Lung (tissue), 11 donors: ENCODE measurements at regions not wholly inside any gene's neighbourhood (a gene's known extent, or its start where the extent isn't known, plus 50 kb on each side); places are given as distances from the start of the nearest gene placed in this dataset.

ENCODE experiments used
- ATAC-seq: fragments of 200-7000 bp; cut with Tn5 transposase; one replicate; pipeline ENCODE4 v1.9.1; 2020; ENCODE audit warnings: moderate number of reproducible peaks; ENCODE audit not compliant: insufficient read depth, low FRiP score
- DNase-seq, 3 donors: peaks; one replicate each; pipeline ENCODE4 v3.0.0-alpha.2; 2013 to 2017
- H3K27ac ChIP-seq, 2 donors: one replicate each; pipeline ENCODE4 v1.5.1; 2013; ENCODE audit warnings: mild to moderate bottlenecking in 2 of 2, moderate library complexity in 2 of 2, control low read depth in 1 of 2, inconsistent platforms in 1 of 2, low read depth in 1 of 2, low read length in 1 of 2
- H3K27me3 ChIP-seq, 3 donors: one replicate each; pipeline ENCODE4 v1.5.1; 2013; ENCODE audit warnings: low read length in 2 of 3; ENCODE audit not compliant: control insufficient read depth in 3 of 3, insufficient read depth in 3 of 3
- H3K36me3 ChIP-seq, 4 donors: one replicate each; pipeline ENCODE4 v1.5.1; 2013; ENCODE audit warnings: low read length in 4 of 4, mild to moderate bottlenecking in 1 of 4, moderate library complexity in 1 of 4; ENCODE audit not compliant: control insufficient read depth in 4 of 4, insufficient read depth in 4 of 4
- H3K4me1 ChIP-seq, 5 donors: one replicate each; pipeline ENCODE4 v1.5.1; 2013; ENCODE audit warnings: low read length in 5 of 5, mild to moderate bottlenecking in 2 of 5, moderate library complexity in 1 of 5; ENCODE audit not compliant: control insufficient read depth in 5 of 5, insufficient read depth in 5 of 5
- H3K4me3 ChIP-seq: one replicate; pipeline ENCODE4 v1.5.1; 2013; ENCODE audit warnings: mild to moderate bottlenecking, control low read depth, moderate library complexity
- H3K9ac ChIP-seq, 2 donors: one replicate each; pipeline ENCODE4 v1.5.1; 2013; ENCODE audit warnings: low read length in 2 of 2, control low read depth in 1 of 2; ENCODE audit not compliant: insufficient read depth in 1 of 2
- H3K9me3 ChIP-seq, 4 donors: one replicate each; pipeline ENCODE4 v1.5.1; 2013; ENCODE audit warnings: low read length in 3 of 4, mild to moderate bottlenecking in 1 of 4, moderate library complexity in 1 of 4; ENCODE audit not compliant: control insufficient read depth in 4 of 4, insufficient read depth in 3 of 4
- WGBS, 2 donors: extraction: QIAGEN DNeasy Blood & Tissue Kit; methylation state at CpG; one replicate each; pipeline ENCODE4 v1.1.7; 2013; 5-methylcytosine and 5-hydroxymethylcytosine counted together
- TF ChIP-seq, protein P1 (sequence below): IDR thresholded peaks from 2 replicates; pipeline ENCODE4 v1.5.1; 2012; ENCODE audit warnings: mild to moderate bottlenecking; ENCODE audit errors: control extremely low read depth, extremely low read depth
- donor health status: control.
- donor health status: control.
- donor health status: Bipolar disorder and iron deficiency.
- donor health status: healthy.
- donor health status: DM: yes; HTN: yes; CAD: no.

DNA sequence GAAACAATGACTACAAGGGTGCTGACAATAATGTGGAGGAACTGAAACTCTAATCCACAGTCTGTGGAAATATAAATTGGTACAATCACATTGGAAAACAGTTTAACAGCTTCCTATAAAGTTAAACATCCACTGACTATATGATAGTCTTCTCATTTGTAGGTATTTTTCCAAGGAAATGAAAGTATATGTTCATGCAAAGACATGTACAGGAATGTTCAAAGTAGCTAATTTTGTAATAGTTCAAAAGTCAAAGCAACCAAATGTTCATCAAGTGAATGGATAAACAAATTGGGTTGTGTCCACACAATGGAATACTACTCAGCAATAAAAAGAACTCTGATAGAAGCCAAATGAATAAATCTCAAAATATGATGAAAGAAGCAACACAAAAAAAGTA, 626.0 kb upstream of the IGFBP3 start:
- no peak overlapping the region for H3K4me3 ChIP-seq
- no peak for ATAC-seq
- DNase-seq = no peak
- no peak overlapping the region for H3K27ac ChIP-seq
- TF ChIP-seq, protein P1, sequence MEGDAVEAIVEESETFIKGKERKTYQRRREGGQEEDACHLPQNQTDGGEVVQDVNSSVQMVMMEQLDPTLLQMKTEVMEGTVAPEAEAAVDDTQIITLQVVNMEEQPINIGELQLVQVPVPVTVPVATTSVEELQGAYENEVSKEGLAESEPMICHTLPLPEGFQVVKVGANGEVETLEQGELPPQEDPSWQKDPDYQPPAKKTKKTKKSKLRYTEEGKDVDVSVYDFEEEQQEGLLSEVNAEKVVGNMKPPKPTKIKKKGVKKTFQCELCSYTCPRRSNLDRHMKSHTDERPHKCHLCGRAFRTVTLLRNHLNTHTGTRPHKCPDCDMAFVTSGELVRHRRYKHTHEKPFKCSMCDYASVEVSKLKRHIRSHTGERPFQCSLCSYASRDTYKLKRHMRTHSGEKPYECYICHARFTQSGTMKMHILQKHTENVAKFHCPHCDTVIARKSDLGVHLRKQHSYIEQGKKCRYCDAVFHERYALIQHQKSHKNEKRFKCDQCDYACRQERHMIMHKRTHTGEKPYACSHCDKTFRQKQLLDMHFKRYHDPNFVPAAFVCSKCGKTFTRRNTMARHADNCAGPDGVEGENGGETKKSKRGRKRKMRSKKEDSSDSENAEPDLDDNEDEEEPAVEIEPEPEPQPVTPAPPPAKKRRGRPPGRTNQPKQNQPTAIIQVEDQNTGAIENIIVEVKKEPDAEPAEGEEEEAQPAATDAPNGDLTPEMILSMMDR = no peak
- no peak overlapping the region for H3K9ac ChIP-seq
- H3K4me1 ChIP-seq = peaks cover 0 to 5% (median 0%) of the 10 kb centered on the region in 5 donors
- no peaks in the 10 kb centered on the region for H3K9me3 ChIP-seq
- H3K36me3 ChIP-seq = no peaks in the 10 kb centered on the region
- no peaks in the 10 kb centered on the region for H3K27me3 ChIP-seq

DNA sequence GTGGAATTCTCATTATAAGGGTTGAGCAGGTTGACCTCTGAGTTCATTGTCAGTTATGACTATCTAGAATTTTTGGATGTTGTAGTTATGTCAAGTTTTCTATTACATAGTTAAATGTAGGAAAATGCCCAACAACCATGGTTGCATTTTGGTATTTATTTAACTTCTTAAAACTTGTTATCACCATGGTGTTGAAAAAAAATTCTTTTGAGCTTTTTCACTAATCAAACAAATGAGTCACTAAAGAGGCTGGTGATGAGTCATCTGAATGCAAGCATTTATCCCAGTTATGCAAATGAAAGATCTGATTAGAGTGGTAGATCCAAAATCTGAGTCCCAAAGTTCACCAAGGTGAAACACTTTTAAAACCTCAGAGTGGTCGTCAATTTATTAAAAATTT, 624.7 kb upstream of the IGFBP3 start:
- no peaks in the 10 kb centered on the region for H3K27me3 ChIP-seq
- WGBS, 2 donors = 68 to 94% methylated on average over 1 of the region's 1 CpG
- no peaks in the 10 kb centered on the region for H3K9me3 ChIP-seq
- H3K9ac ChIP-seq = no peak overlapping the region
- TF ChIP-seq, protein P1 = no peak
- H3K4me3 ChIP-seq = no peak overlapping the region
- no peak for ATAC-seq
- no peak overlapping the region for H3K27ac ChIP-seq
- H3K4me1 ChIP-seq = peaks cover 0 to 3% (median 0%) of the 10 kb centered on the region in 5 donors
- no peaks in the 10 kb centered on the region for H3K36me3 ChIP-seq
- no peak for DNase-seq

DNA sequence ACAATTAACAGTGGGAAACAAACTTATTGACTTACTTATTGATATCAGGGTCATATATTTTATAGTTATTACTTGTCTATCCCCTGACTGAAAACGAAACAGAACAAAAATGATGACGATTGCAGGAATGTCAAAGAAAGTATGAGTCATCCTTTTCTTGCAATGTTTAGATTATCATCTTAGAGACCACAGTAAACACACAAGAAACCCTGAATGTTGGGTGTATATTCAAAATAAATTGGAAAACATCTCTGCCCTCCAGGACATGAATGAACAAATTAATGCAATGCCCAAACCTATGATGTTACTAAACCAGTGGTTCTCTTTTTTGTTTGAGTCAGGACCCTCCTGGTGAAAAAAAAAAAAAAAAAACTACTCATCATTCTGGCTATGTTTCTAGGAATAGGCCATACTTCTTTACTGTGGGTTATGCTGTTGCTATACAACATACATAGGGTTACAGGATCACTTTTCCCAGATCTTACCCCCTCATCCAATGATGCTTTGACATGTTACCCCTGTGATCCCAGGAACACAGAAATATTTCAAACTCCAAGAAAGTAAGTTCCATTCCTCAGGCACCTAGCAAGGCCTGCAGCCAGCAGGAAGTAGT, 623.4 kb upstream of the IGFBP3 start:
- 32 to 54% methylated on average over 2 of the region's 2 CpGs for WGBS, 2 donors
- ATAC-seq = no peak

More for the DNA sequence above, 623.4 kb upstream of the IGFBP3 start:
- TF ChIP-seq, protein P1 = no peak
- no peaks in the 10 kb centered on the region for H3K36me3 ChIP-seq
- no peak overlapping the region for H3K9ac ChIP-seq
- no peak overlapping the region for H3K4me3 ChIP-seq
- no peaks in the 10 kb centered on the region for H3K9me3 ChIP-seq
- H3K27ac ChIP-seq = no peak overlapping the region
- no peaks in the 10 kb centered on the region for H3K27me3 ChIP-seq
- DNase-seq = peak in 2 of 3 donors; percentile 47 to 54
- no peaks in the 10 kb centered on the region for H3K4me1 ChIP-seq
